Mucosa of descending colon (tissue), 3 donors: ENCODE measurements at regions not wholly inside any gene's neighbourhood (a gene's known extent, or its start where the extent isn't known, plus 50 kb on each side); places are given as distances from the start of the nearest gene placed in this dataset.
"Not testable (repeated sequence)": the region's sequence is repeated elsewhere in the genome, so short reads cannot be mapped to it uniquely, and the experiment has no call there.

ENCODE experiments used
- ATAC-seq: fragments of 200-7000 bp; cut with Tn5 transposase; one replicate; pipeline ENCODE4 v1.9.1; 2020; ENCODE audit warnings: mild to moderate bottlenecking, moderate library complexity
- DNase-seq, 3 donors: peaks; one replicate each; pipeline ENCODE4 v3.0.0-alpha.2; 2020
- H3K36me3 ChIP-seq: fragments of 200-600 bp; one replicate; pipeline ENCODE4 v1.8.0; 2021; ENCODE audit warnings: low read depth, mild to moderate bottlenecking
- H3K4me1 ChIP-seq: fragments of 200-600 bp; one replicate; pipeline ENCODE4 v1.8.0; 2021; ENCODE audit warnings: low read depth, mild to moderate bottlenecking
- H3K4me3 ChIP-seq: fragments of 200-600 bp; one replicate; pipeline ENCODE4 v1.8.0; 2021; ENCODE audit warnings: mild to moderate bottlenecking
- H3K9me3 ChIP-seq: fragments of 200-600 bp; one replicate; pipeline ENCODE4 v1.8.0; 2021; ENCODE audit warnings: mild to moderate bottlenecking
- CTCF ChIP-seq: fragments of 200-600 bp; IDR thresholded peaks from one replicate; pipeline ENCODE4 v1.8.0; 2022; ENCODE audit warnings: antibody characterized with exemption, mild to moderate bottlenecking
- intact Hi-C, 2 donors: fragments of 100-400 bp; cut with DNase I in 1 of 2; cut with micrococcal nuclease in 1 of 2; formaldehyde crosslinking; loops; one replicate each; pipeline versions ENCODE4 v1.11.0 to v1.11.1; 2022; cut with DNase I, micrococcal nuclease
- donor health status: DM: no; HTN: no; CAD: no; lungs with moderate emphysema.
- donor health status: DM: no; HTN: no; CAD: no.
- donor health status: DM: no; HTN: yes; CAD: no.

- DNase-seq (no peak), ATAC-seq (no peak)
- Histone ChIP-seq H3K9me3 (peaks cover 68% of the 10 kb centered on the region), H3K4me3 (no peak overlapping the region), H3K36me3 (no peaks in the 10 kb centered on the region), H3K4me1 (no peaks in the 10 kb centered on the region)
- intact Hi-C loops = no loop called here
- no peak for TF ChIP-seq CTCF
Observed at GRCh38 chr7:67901808-67902480, 905.3 kb downstream of the TYW1 start.

- H3K4me3 ChIP-seq = no peak overlapping the region
- no peaks in the 10 kb centered on the region for H3K4me1 ChIP-seq
- DNase-seq (no peak), ATAC-seq (no peak)
- H3K9me3 ChIP-seq = peaks cover 49% of the 10 kb centered on the region
- intact Hi-C loops = no loop called here
- H3K36me3 ChIP-seq = no peaks in the 10 kb centered on the region
- TF ChIP-seq CTCF = no peak
Observed at GRCh38 chr7:67907792-67908191, 911.2 kb downstream of the TYW1 start.

- Histone ChIP-seq H3K9me3 (peaks cover 24% of the 10 kb centered on the region), H3K36me3 (no peaks in the 10 kb centered on the region), H3K4me3 (no peak overlapping the region), H3K4me1 (no peaks in the 10 kb centered on the region)
- DNase-seq (no peak), ATAC-seq (no peak)
- no peak for TF ChIP-seq CTCF
- intact Hi-C loops = no loop called here
Observed at GRCh38 chr7:67912437-67912836, 915.8 kb downstream of the TYW1 start.

- H3K9me3 ChIP-seq = peaks cover 30% of the 10 kb centered on the region
- DNase-seq = no peak
- H3K4me1 ChIP-seq = no peaks in the 10 kb centered on the region
- no peaks in the 10 kb centered on the region for H3K36me3 ChIP-seq
- no peak overlapping the region for H3K4me3 ChIP-seq
- no peak for ATAC-seq
- intact Hi-C loops = no loop called here
- no peak for TF ChIP-seq CTCF
Observed at GRCh38 chr7:67913604-67914003, 917.0 kb downstream of the TYW1 start.

GRCh38 chr7:67916111-67916510 lies 919.5 kb downstream of the TYW1 start:
- H3K4me3 ChIP-seq, ATAC-seq, H3K4me1 ChIP-seq, H3K36me3 ChIP-seq, DNase-seq, intact Hi-C loops: not testable (repeated sequence)
- H3K9me3 ChIP-seq = peaks cover 41% of the 10 kb centered on the region

GRCh38 chr7:67916571-67917436 lies 920.2 kb downstream of the TYW1 start:
- H3K4me3 ChIP-seq = no peak overlapping the region

More at GRCh38 chr7:67916571-67917436, 920.2 kb downstream of the TYW1 start:
- H3K36me3 ChIP-seq = no peaks in the 10 kb centered on the region
- DNase-seq = no peak
- no peak for ATAC-seq
- TF ChIP-seq CTCF = no peak
- peaks cover 47% of the 10 kb centered on the region for H3K9me3 ChIP-seq
- H3K4me1 ChIP-seq = no peaks in the 10 kb centered on the region
- intact Hi-C loops = no loop called here
